WTC11 (cell line): ENCODE measurements at regions not wholly inside any gene's neighbourhood (a gene's known extent, or its start where the extent isn't known, plus 50 kb on each side); places are given as distances from the start of the nearest gene placed in this dataset.

ENCODE experiments used
- ATAC-seq: fragments of 200-7000 bp; cut with Tn5 transposase; 2 replicates; pipeline ENCODE4 v1.10.0; 2021; ENCODE audit warnings: mild to moderate bottlenecking, moderate library complexity
- CTCF ChIA-PET: fragments of 300-600 bp; sonication (Branson Sonifier 250); formaldehyde crosslinking; loops from one replicate; lab custom pipeline; 2021; ENCODE audit warnings: antibody characterized with exemption; lab: Charles Lee
- POLR2A ChIA-PET: fragments of 350-600 bp; sonication (Branson Sonifier 250); formaldehyde crosslinking; loops from one replicate; lab custom pipeline; 2021; ENCODE audit warnings: antibody characterized with exemption; lab: Charles Lee
- DNase-seq: peaks from one replicate; pipeline ENCODE4 v3.0.0; 2021; ENCODE audit warnings: low spot score
- H3K27ac Mint-ChIP-seq: 2 replicates; pipeline ENCODE4 v1.8.0; 2021; ENCODE audit warnings: mixed read lengths
- H3K27me3 Mint-ChIP-seq: 2 replicates; pipeline ENCODE4 v1.8.0; 2021; ENCODE audit warnings: low read depth, mild to moderate bottlenecking, moderate library complexity, mixed read lengths
- H3K36me3 Mint-ChIP-seq: 2 replicates; pipeline ENCODE4 v1.8.0; 2021; ENCODE audit warnings: mixed read lengths
- H3K4me1 Mint-ChIP-seq: 2 replicates; pipeline ENCODE4 v1.8.0; 2022; ENCODE audit warnings: mixed read lengths
- H3K4me3 Mint-ChIP-seq: 2 replicates; pipeline ENCODE4 v1.8.0; 2021; ENCODE audit warnings: mild to moderate bottlenecking, moderate library complexity, mixed read lengths
- H3K9me3 Mint-ChIP-seq: 2 replicates; pipeline ENCODE4 v1.8.0; 2021; ENCODE audit warnings: mixed read lengths
- ARID4B ChIP-seq: sonication (generic); formaldehyde crosslinking; IDR thresholded peaks from 2 replicates; pipeline ENCODE4 v1.8.0; 2023; ENCODE audit warnings: missing genetic modification reagents, mild to moderate bottlenecking, borderline replicate concordance
- CREB1 ChIP-seq: sonication (generic); formaldehyde crosslinking; IDR thresholded peaks from 2 replicates; pipeline ENCODE4 v1.8.0; 2023; ENCODE audit warnings: mild to moderate bottlenecking, missing genetic modification reagents
- FOXP1 ChIP-seq: sonication (generic); formaldehyde crosslinking; IDR thresholded peaks from 2 replicates; pipeline ENCODE4 v1.8.0; 2022; ENCODE audit warnings: missing genetic modification reagents, mild to moderate bottlenecking, moderate library complexity, borderline replicate concordance
- GABPB1 ChIP-seq: sonication (generic); formaldehyde crosslinking; IDR thresholded peaks from 2 replicates; pipeline ENCODE4 v1.8.1; 2023; ENCODE audit warnings: mild to moderate bottlenecking, missing genetic modification reagents
- NFATC4 ChIP-seq: fragments of 250-450 bp; sonication (Bioruptor Pico); IDR thresholded peaks from 2 replicates; pipeline ENCODE4 v1.9.0; 2021; ENCODE audit warnings: mild to moderate bottlenecking
- NFE2L1 ChIP-seq: sonication (generic); formaldehyde crosslinking; IDR thresholded peaks from 2 replicates; pipeline ENCODE4 v1.8.1; 2023; ENCODE audit warnings: missing genetic modification reagents
- TEAD1 ChIP-seq: sonication (generic); formaldehyde crosslinking; IDR thresholded peaks from 2 replicates; pipeline ENCODE4 v1.8.0; 2022; ENCODE audit warnings: mild to moderate bottlenecking, missing genetic modification reagents
- ZNF263 ChIP-seq: sonication (generic); formaldehyde crosslinking; IDR thresholded peaks from 2 replicates; pipeline ENCODE4 v1.8.1; 2022; ENCODE audit warnings: low read depth, mild to moderate bottlenecking, moderate library complexity, missing genetic modification reagents
- ZNF281 ChIP-seq: sonication (generic); formaldehyde crosslinking; IDR thresholded peaks from 2 replicates; pipeline ENCODE4 v1.8.0; 2023; ENCODE audit warnings: mild to moderate bottlenecking, missing genetic modification reagents
- TF ChIP-seq, protein P1 (sequence below): sonication (generic); formaldehyde crosslinking; IDR thresholded peaks from 2 replicates; pipeline ENCODE4 v1.8.1; 2022; ENCODE audit warnings: missing genetic modification reagents, borderline replicate concordance
- TF ChIP-seq, protein P2 (sequence below): sonication (generic); formaldehyde crosslinking; conservative IDR thresholded peaks from 2 replicates; pipeline ENCODE4 v1.8.1; 2023; ENCODE audit warnings: mild to moderate bottlenecking, low read depth, missing genetic modification reagents, moderate library complexity
- TF ChIP-seq, protein P3 (sequence below): sonication (generic); formaldehyde crosslinking; IDR thresholded peaks from 2 replicates; pipeline ENCODE4 v1.8.1; 2022; ENCODE audit warnings: low read depth, mild to moderate bottlenecking, moderate library complexity, missing genetic modification reagents, borderline replicate concordance
- TF ChIP-seq, protein P4 (sequence below): sonication (generic); formaldehyde crosslinking; IDR thresholded peaks from 2 replicates; pipeline ENCODE4 v1.8.1; 2022; ENCODE audit warnings: low read depth, missing genetic modification reagents, borderline replicate concordance

- TF ChIP-seq ZNF281 (CRISPR knock-in tag), result no peak
- TF ChIP-seq, all 79 proteins: peak for 0
These were observed 398.8 kb downstream of the ZSWIM6 start (continued) for GRCh38 chr5:61730866-61731265.

DNA sequence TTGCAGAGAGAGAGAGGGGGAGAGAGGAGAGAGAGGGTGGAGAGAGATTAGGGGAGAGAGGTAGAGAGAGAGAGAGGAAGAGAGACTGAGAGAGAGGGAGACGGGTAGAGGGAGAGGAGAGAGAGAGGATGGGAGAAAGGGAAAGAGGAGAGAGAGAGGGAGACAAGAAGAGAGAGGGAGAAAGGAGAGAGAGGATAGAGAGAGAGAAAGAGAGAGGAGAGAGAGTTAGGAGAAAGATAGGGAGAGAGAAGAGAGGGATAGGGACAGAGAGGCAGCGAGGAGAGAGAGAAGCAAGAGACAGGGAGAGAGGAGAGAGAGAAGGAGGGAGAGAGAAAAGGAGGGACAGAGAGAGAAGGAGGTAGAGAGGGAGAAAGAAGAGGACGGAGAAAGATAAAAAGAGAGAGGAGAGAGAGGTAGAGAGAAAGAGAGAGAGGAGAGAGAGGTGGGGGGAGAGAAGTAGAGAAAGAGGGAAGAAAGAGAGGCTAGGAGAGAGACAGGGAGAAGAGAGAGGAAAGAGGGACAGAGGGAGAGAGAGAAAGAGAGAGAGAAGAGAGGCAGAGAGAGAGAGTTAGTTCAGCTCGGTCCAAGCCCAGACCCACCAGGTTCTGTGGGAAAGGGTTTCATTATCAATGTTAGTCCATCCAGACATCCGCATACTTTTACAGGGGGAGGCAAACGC lies 399.3 kb downstream of the ZSWIM6 start:
- no peak for TF ChIP-seq TEAD1 (CRISPR knock-in tag)
- TF ChIP-seq, protein P1, sequence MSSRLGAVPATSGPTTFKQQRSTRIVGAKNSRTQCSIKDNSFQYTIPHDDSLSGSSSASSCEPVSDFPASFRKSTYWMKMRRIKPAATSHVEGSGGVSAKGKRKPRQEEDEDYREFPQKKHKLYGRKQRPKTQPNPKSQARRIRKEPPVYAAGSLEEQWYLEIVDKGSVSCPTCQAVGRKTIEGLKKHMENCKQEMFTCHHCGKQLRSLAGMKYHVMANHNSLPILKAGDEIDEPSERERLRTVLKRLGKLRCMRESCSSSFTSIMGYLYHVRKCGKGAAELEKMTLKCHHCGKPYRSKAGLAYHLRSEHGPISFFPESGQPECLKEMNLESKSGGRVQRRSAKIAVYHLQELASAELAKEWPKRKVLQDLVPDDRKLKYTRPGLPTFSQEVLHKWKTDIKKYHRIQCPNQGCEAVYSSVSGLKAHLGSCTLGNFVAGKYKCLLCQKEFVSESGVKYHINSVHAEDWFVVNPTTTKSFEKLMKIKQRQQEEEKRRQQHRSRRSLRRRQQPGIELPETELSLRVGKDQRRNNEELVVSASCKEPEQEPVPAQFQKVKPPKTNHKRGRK, result peak; percentile 92
- TF ChIP-seq, all 79 proteins: peak for 1
- Mint-ChIP-seq H3K36me3 (no peaks in the 10 kb centered on the region), H3K9me3 (no peaks in the 10 kb centered on the region), H3K27ac (no peak overlapping the region), H3K27me3 (peaks cover 20% of the 10 kb centered on the region), H3K4me3 (peak overlapping the region; percentile 54), H3K4me1 (peaks cover 53% of the 10 kb centered on the region)
- ChIA-PET POLR2A (no interaction called here), CTCF (interaction anchor here (0.7 to 1.3 kb wide), 3 partner anchors 37 to 73 kb away, joined by 3 to 7 read pairs (median 4); no protein-coding TSS in a partner anchor)
- ATAC-seq, result no peak
- DNase-seq, result no peak

DNA sequence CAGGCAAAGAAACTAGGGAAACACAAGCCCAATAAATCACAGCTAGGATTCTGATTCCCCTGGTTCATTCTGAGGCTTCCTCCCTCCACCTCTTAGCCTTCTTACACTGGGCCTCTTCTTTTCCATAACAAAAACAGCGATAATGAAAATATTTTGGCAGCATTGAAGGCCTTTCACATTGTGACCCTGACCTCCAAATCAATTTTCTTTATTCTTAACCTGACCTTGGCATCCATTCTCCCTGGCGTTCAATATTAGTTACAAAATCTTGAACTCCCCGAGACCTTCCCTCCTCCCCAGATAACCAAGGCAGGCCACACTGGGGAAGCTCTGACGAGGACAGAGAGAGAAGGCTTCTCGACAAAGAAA lies 399.9 kb downstream of the ZSWIM6 start:
- no peaks in the 10 kb centered on the region for H3K36me3 Mint-ChIP-seq
- H3K27ac Mint-ChIP-seq, result no peak overlapping the region
- H3K9me3 Mint-ChIP-seq, result no peaks in the 10 kb centered on the region
- peaks cover 58% of the 10 kb centered on the region for H3K4me1 Mint-ChIP-seq
- ATAC-seq, result peak; percentile 6; the same call in 1 of the 2 replicates
- H3K27me3 Mint-ChIP-seq, result peaks cover 20% of the 10 kb centered on the region
- ChIA-PET POLR2A (no interaction called here), CTCF (interaction anchor here (1.0 to 1.7 kb wide), 2 partner anchors 36 to 73 kb away, joined by 4 to 5 read pairs; no protein-coding TSS in a partner anchor)
- no peak for DNase-seq
- peak overlapping the region; percentile 54 for H3K4me3 Mint-ChIP-seq
- TF ChIP-seq, protein P2, sequence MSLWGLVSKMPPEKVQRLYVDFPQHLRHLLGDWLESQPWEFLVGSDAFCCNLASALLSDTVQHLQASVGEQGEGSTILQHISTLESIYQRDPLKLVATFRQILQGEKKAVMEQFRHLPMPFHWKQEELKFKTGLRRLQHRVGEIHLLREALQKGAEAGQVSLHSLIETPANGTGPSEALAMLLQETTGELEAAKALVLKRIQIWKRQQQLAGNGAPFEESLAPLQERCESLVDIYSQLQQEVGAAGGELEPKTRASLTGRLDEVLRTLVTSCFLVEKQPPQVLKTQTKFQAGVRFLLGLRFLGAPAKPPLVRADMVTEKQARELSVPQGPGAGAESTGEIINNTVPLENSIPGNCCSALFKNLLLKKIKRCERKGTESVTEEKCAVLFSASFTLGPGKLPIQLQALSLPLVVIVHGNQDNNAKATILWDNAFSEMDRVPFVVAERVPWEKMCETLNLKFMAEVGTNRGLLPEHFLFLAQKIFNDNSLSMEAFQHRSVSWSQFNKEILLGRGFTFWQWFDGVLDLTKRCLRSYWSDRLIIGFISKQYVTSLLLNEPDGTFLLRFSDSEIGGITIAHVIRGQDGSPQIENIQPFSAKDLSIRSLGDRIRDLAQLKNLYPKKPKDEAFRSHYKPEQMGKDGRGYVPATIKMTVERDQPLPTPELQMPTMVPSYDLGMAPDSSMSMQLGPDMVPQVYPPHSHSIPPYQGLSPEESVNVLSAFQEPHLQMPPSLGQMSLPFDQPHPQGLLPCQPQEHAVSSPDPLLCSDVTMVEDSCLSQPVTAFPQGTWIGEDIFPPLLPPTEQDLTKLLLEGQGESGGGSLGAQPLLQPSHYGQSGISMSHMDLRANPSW, result no peak
- TF ChIP-seq FOXP1, result no peak
- TF ChIP-seq, protein P3, sequence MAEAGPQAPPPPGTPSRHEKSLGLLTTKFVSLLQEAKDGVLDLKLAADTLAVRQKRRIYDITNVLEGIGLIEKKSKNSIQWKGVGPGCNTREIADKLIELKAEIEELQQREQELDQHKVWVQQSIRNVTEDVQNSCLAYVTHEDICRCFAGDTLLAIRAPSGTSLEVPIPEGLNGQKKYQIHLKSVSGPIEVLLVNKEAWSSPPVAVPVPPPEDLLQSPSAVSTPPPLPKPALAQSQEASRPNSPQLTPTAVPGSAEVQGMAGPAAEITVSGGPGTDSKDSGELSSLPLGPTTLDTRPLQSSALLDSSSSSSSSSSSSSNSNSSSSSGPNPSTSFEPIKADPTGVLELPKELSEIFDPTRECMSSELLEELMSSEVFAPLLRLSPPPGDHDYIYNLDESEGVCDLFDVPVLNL (CRISPR knock-in tag), result no peak
- TF ChIP-seq NFE2L1 (CRISPR knock-in tag), result no peak
- no peak for TF ChIP-seq ARID4B (CRISPR knock-in tag)
- TF ChIP-seq NFATC4 (CRISPR knock-in tag), result no peak
- no peak for TF ChIP-seq ZNF263 (CRISPR knock-in tag)
- no peak for TF ChIP-seq GABPB1
- TF ChIP-seq, protein P4, sequence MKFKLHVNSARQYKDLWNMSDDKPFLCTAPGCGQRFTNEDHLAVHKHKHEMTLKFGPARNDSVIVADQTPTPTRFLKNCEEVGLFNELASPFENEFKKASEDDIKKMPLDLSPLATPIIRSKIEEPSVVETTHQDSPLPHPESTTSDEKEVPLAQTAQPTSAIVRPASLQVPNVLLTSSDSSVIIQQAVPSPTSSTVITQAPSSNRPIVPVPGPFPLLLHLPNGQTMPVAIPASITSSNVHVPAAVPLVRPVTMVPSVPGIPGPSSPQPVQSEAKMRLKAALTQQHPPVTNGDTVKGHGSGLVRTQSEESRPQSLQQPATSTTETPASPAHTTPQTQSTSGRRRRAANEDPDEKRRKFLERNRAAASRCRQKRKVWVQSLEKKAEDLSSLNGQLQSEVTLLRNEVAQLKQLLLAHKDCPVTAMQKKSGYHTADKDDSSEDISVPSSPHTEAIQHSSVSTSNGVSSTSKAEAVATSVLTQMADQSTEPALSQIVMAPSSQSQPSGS (CRISPR knock-in tag), result no peak
- no peak for TF ChIP-seq CREB1
- TF ChIP-seq, all 79 proteins: peak for 0
